ENCODE measurements at regions not wholly inside any gene's neighbourhood (a gene's known extent, or its start where the extent isn't known, plus 50 kb on each side); places are given as distances from the start of the nearest gene placed in this dataset.

- TF ChIP-seq EZH2 (IDR thresholded peaks at IDR 0.05; ENCODE audit: insufficient read depth, low read length), result no peak
- TF ChIP-seq, protein P1, sequence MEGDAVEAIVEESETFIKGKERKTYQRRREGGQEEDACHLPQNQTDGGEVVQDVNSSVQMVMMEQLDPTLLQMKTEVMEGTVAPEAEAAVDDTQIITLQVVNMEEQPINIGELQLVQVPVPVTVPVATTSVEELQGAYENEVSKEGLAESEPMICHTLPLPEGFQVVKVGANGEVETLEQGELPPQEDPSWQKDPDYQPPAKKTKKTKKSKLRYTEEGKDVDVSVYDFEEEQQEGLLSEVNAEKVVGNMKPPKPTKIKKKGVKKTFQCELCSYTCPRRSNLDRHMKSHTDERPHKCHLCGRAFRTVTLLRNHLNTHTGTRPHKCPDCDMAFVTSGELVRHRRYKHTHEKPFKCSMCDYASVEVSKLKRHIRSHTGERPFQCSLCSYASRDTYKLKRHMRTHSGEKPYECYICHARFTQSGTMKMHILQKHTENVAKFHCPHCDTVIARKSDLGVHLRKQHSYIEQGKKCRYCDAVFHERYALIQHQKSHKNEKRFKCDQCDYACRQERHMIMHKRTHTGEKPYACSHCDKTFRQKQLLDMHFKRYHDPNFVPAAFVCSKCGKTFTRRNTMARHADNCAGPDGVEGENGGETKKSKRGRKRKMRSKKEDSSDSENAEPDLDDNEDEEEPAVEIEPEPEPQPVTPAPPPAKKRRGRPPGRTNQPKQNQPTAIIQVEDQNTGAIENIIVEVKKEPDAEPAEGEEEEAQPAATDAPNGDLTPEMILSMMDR (IDR thresholded peaks at IDR 0.05; ENCODE audit: insufficient read depth, low read depth, low read length), result no peak
Observed at GRCh38 chr15:25228261-25228660, 210.6 kb downstream of the UBE3A start.

Data from astrocyte (in vitro differentiated cells and primary cell).